ENCODE measurements at regions not wholly inside any gene's neighbourhood (a gene's known extent, or its start where the extent isn't known, plus 50 kb on each side); places are given as distances from the start of the nearest gene placed in this dataset.

DNA sequence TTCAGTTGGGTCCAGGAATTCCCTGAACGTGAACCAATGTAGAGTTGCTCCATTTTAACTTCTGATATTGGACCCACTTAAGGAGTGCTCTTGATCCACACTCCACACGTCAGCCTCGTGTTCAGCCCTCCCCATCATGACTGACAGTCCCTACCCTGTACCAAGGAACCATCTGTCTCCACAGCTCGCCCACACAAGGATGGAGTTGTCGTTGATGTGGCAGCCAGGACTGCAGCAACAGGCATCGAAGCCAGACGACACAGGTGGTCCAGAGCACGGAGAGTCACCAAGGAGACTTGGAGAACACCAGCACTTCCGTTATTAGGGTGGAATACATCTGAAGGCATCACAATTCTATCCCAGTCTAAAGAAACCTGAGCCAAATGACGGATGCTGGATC, 472.1 kb upstream of the NR3C2 start (continued):
- TF ChIP-seq HDAC2 (IDR thresholded peaks at IDR 0.05; ENCODE audit: borderline replicate concordance in 1 of 2, low read depth in 2 of 2, low read length in 2 of 2) (no peak), YY1 (IDR thresholded peaks at IDR 0.05; ENCODE audit: low read depth, low read length) (no peak), TEAD4 (IDR thresholded peaks at IDR 0.05; ENCODE audit: low read depth, low read length) (no peak), RXRA (IDR thresholded peaks at IDR 0.05; ENCODE audit: insufficient read depth, low read depth, low read length) (no peak)

Data from H1 (cell line).